GM12892 (cell line): ENCODE measurements at regions not wholly inside any gene's neighbourhood (a gene's known extent, or its start where the extent isn't known, plus 50 kb on each side); places are given as distances from the start of the nearest gene placed in this dataset.

ENCODE experiments used
- DNase-seq: peaks from one replicate; pipeline ENCODE4 v3.0.0; 2011; ENCODE audit not compliant: insufficient read length
- FAIRE-seq: peaks from 2 replicates; lab custom pipeline; 2011; peaks lifted over from hg19 to GRCh38; lab: Jason Lieb, UNC
- POLR2A ChIP-seq: IDR thresholded peaks from 2 replicates; pipeline ENCODE4 v1.6.1; 2011; ENCODE audit warnings: low read depth, low read length, control low read depth
- POLR2AphosphoS5 ChIP-seq: IDR thresholded peaks from 2 replicates; pipeline ENCODE4 v1.6.1; 2011; ENCODE audit warnings: low read depth, low read length, control low read depth
- TAF1 ChIP-seq: IDR thresholded peaks from 2 replicates; pipeline ENCODE4 v1.6.1; 2011; ENCODE audit warnings: low read depth, mild to moderate bottlenecking, control low read depth, low read length, borderline replicate concordance

GRCh38 chr18:57910817-57911216, 107.7 kb upstream of the ATP8B1 start:
- no peak for FAIRE-seq
- TF ChIP-seq POLR2AphosphoS5 = no peak
- no peak for TF ChIP-seq POLR2A
- TF ChIP-seq TAF1 = no peak
- peak; percentile 27 for DNase-seq

DNA sequence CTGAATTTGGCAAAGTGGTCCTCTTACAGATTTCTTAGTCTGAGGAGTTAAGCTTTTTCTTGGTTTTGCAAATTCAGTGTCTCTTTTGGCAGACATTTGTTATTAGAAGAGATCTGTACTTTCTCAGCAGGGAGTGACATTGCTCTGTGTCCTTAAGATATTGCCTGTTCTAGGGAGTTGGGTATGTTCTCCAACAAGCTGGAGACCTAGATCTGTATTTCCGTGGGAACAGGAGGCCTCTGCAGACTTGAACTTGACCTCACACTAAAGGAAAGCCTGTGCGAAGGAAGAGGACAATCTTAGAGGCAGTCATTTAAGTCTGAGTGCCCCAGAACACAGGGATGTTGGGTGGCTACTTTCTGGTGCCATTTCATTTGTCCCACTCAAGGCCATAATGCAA, 107.0 kb upstream of the ATP8B1 start:
- DNase-seq (no peak), FAIRE-seq (no peak)
- TF ChIP-seq POLR2A (no peak), POLR2AphosphoS5 (no peak), TAF1 (no peak)

- DNase-seq (no peak), FAIRE-seq (no peak)
- TF ChIP-seq POLR2A = no peak
- TF ChIP-seq POLR2AphosphoS5 = no peak
These were observed 106.5 kb upstream of the ATP8B1 start for GRCh38 chr18:57909620-57910019.

GRCh38 chr18:57908092-57908491, 105.0 kb upstream of the ATP8B1 start:
- FAIRE-seq = no peak
- TF ChIP-seq POLR2A = no peak
- TF ChIP-seq TAF1 = no peak
- no peak for TF ChIP-seq POLR2AphosphoS5

GRCh38 chr18:57907550-57907949, 104.4 kb upstream of the ATP8B1 start:
- DNase-seq (no peak), FAIRE-seq (no peak)
- no peak for TF ChIP-seq POLR2A
- TF ChIP-seq POLR2AphosphoS5 = no peak
- TF ChIP-seq TAF1 = no peak

More at GRCh38 chr18:57908092-57908491, 105.0 kb upstream of the ATP8B1 start:
- no peak for DNase-seq

DNA sequence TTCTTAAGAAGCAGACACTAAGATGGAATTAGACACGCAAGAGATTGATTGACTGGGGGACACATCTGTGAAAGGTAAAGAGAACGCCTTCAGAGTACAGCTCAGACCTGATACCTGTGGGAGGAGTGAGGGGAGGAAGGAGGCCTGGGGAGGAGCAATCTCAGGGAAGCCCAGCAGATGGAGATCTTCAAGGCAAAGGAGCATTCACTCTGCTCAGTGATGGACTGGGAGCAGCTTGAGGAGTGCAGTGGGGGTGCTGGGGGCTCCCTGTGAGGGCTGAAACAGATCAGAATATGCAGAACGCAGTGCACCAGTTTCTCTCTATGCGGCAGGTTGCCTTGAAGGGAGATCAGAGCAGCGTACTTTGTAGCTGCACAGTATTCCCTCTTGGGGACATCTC, 103.7 kb upstream of the ATP8B1 start:
- no peak for DNase-seq
- FAIRE-seq = no peak
- TF ChIP-seq POLR2A (no peak), TAF1 (no peak), POLR2AphosphoS5 (no peak)

DNA sequence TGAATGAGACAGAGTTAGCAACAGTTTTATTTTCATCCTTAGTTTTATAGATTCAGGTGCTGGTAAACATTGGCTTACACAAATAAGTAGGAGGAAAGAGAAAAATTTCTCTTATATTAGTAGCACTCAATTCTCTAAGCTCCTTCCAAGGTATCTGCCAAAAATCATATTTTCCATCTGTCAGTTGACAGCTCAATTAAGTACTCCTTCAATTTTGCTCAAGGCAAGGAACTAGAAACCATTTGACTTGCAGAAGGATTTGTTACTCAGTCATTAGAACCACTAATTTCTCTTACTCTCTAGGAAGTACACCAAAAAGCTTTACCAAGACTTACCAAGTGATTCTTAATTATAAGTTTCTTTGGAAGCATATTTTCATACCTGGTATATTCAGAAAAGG, 101.4 kb upstream of the ATP8B1 start:
- TF ChIP-seq TAF1 (no peak), POLR2AphosphoS5 (no peak), POLR2A (no peak)
- DNase-seq (no peak), FAIRE-seq (no peak)

GRCh38 chr18:57902721-57903120, 99.6 kb upstream of the ATP8B1 start:
- TF ChIP-seq POLR2A = no peak
- TF ChIP-seq TAF1 = no peak
- DNase-seq (no peak), FAIRE-seq (no peak)

DNA sequence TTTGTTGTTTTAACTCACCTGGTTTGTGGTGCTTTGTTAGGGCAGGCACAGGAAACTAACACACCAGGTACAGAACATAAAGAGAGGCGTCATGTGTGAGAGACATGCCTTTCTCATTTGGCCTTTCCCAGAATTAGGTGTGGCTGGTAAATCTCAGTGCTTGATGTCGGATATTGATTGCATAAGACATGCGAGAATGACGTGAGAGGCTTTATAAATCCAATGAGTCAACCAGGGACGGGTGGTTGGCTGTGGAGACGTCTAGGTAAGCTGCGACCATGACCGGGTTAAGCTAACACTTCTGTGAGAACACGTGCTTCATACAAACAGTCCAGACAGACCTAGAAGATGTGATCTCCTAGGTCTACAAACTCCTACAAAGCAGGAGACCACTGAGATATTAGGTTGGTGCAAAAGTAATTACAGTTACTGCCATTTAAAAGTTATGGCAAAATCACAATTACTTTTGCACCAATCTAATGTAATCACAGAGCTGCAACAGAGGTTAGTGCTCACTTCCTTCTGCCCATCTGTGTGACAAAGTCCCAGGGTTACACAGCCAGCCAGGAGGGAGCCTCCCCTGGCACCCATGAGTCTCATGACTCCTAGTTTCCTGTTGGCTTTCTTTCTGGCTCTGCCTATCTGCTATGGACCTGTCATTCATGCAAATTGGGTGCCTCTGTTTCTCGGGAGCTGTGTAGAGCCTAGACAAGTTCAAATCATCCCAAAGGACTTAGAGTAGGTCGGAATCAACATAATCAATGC, 98.9 kb upstream of the ATP8B1 start:
- TF ChIP-seq POLR2AphosphoS5 = no peak
- TF ChIP-seq POLR2A = no peak
- TF ChIP-seq TAF1 = no peak
- FAIRE-seq (no peak), DNase-seq (no peak)

GRCh38 chr18:57900906-57901435, 97.9 kb upstream of the ATP8B1 start:
- FAIRE-seq = no peak
- no peak for DNase-seq
- TF ChIP-seq POLR2A (no peak), POLR2AphosphoS5 (no peak), TAF1 (no peak)

DNA sequence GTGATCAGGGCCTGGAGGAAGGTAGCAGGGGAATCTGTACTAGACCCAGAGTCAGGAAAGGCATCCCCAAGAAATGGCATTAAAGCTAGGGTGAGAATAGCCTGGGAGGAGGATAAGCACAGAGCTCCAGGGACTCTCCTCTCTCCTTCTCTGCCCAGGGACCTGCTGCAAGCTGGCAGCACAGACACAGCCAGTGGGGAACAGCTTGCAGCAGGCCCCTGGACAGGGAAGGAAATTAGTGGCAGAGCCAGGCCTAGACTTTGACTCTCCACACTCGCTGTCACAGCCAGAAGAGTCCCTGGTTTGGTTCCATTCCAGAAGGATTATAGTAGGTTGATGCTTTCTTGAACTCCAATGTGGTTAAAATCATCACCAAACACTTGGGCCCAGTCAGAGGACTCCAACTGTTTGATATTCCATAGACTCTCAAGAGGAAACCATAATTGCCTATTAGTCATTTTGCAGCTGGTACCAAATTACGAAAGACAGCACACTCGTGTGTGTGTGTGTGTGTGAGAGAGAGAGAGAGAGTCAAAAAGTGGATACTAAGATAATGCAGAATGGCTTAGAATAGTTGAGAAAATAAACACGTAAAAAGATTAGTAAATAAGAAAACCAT, 95.5 kb upstream of the ATP8B1 start:
- FAIRE-seq = no peak
- TF ChIP-seq TAF1 = no peak
- no peak for TF ChIP-seq POLR2AphosphoS5
- DNase-seq = no peak

GRCh38 chr18:57895182-57895581, 92.1 kb upstream of the ATP8B1 start:
- DNase-seq (no peak), FAIRE-seq (no peak)
- TF ChIP-seq TAF1 (no peak), POLR2A (no peak), POLR2AphosphoS5 (no peak)

DNA sequence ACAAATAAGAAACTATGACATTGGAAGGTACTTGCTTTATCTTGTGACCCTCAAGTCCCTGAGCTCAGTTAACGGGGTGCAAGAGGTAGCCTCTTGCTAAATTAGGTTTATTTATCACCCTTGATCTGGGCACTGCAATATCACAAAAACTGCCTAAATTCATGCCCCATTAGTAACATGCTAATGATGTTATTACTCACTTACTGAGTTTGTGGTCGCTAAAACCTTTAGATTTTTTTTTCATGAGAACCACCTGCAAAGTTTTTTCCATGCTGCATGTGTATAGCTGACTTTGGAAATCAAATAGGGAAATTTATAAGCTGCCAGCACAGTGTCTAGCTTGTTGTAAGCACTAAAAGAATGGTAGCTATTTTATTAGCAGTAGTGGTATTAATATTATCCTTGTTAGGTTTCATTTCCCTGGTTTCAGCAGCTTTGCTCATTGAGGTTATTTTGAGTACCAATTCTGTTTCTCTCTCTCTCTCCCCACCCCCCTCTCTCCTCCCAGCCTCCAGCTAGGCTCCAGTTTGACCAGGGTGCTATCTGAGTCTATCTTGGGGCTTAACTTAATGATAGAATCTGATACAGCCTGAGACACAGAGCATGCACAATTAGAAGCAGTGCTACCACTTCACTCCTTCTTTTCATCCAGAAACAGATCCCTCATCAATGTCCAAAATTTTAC, 88.7 kb upstream of the ATP8B1 start:
- TF ChIP-seq POLR2AphosphoS5 (no peak), TAF1 (no peak), POLR2A (no peak)
- no peak for DNase-seq
- no peak for FAIRE-seq
